NCI-H82 (cell line): ENCODE measurements at regions not wholly inside any gene's neighbourhood (a gene's known extent, or its start where the extent isn't known, plus 50 kb on each side); places are given as distances from the start of the nearest gene placed in this dataset.
"Not testable (repeated sequence)": the region's sequence is repeated elsewhere in the genome, so short reads cannot be mapped to it uniquely, and the experiment has no call there.

Experiments used
- DNase-seq: peaks from one replicate; lab custom pipeline; 2025; lab: John Stamatoyannopoulos, UW

DNA sequence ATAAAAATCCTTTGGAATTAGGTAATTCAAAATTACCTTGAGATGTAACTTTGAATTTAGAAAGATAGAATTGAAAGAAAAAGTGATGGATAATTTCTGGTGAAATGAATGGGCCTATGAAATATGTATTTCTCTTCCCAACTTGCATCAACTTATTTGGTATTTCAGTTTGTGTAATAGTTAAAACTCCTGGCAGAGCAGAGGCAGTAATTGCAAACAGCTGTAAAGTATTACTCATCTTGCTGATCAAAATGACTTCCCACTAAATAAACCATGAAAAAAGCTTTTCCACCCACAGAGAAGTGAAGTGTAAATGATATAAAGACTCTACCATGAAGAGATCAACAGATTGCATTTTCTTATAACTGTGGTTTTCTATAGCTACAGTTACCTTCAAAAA is 201.0 kb downstream of the POTED start:
- not testable (repeated sequence) for DNase-seq

DNA sequence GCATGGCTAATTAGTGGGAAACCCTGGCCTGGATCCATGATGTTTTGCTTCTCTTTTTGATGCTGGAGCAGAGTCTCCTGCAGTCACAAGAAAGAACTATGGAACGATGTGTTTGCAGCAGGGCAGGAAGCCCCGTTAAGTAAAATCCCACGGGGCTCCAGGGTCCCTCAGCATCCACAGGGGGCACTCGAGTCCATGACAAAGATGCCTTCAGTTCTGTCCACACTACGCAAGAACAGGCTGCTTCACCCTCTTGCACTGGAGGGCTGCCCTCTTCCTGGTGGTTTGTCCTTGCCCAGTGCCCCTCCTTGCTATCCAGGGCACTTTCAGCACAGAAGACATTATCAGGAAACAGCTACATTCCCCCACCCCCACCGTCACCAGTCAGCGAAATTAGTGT is 196.9 kb downstream of the POTED start:
- DNase-seq, result peak; percentile 7

DNA sequence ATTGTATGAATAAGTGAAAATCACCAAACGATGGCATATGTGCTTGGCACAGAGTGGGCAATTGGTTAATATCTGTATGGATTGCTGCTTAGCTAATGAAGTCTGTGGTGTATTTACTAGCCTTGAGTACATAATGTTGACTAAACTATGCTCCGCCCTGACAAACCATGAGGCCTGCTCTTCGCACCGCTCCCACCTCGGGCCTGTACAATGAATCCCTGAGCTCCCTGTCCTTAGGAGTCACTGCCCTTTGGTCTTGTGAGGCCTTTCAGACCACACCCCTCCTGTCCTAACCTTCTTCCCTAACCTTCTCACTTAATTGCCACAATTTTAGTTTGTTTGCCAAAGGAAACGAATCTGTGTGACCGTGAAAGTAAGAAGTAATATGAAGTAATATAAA is 193.2 kb downstream of the POTED start:
- DNase-seq, result not testable (repeated sequence)
